ENCODE measurements at regions not wholly inside any gene's neighbourhood (a gene's known extent, or its start where the extent isn't known, plus 50 kb on each side); places are given as distances from the start of the nearest gene placed in this dataset.

- Histone ChIP-seq H3K27me3 (ENCODE audit: insufficient read depth) (no peaks in the 10 kb centered on the region), H3K4me2 (no peak overlapping the region), H3K4me3 (ENCODE audit: low read depth in 2 of 2, low read length in 1 of 2) (no peak overlapping the region), H4K20me1 (ENCODE audit: insufficient read depth) (no peaks in the 10 kb centered on the region), H3K27ac (ENCODE audit: low read depth in 2 of 2, low read length in 1 of 2) (no peak overlapping the region), H3K36me3 (replicated peaks in 1 of 2; ENCODE audit: control insufficient read depth in 1 of 2, insufficient read depth in 2 of 2, low read length in 1 of 2) (no peaks in the 10 kb centered on the region), H3K9me2 (no peaks in the 10 kb centered on the region), H3K9me3 (no peaks in the 10 kb centered on the region), H2AFZ (ENCODE audit: low read depth) (no peak overlapping the region), H3K4me1 (ENCODE audit: control insufficient read depth in 1 of 2, insufficient read depth in 2 of 2, low read depth in 1 of 2, low read length in 1 of 2) (peaks cover 0 to 2% of the 10 kb centered on the region in 2 experiments; a peak in 2 of 4 replicates), H3K9ac (no peak overlapping the region), H3K79me2 (ENCODE audit: insufficient read depth) (no peaks in the 10 kb centered on the region), H3F3A (replicated peaks; ENCODE audit: insufficient read depth) (no peaks in the 10 kb centered on the region)
- POLR2A ChIA-PET = no interaction called here
- no peak for TF ChIP-seq EP300 (IDR thresholded peaks at IDR 0.05; ENCODE audit: borderline replicate concordance in 1 of 2, low read depth in 1 of 2, low read length in 1 of 2)
- no peak for TF ChIP-seq MXI1 (IDR thresholded peaks at IDR 0.05; ENCODE audit: low read depth, low read length)
- no peak for TF ChIP-seq NFIC (IDR thresholded peaks at IDR 0.05; ENCODE audit: borderline replicate concordance)
- TF ChIP-seq FOXM1 (IDR thresholded peaks at IDR 0.05; ENCODE audit: low read depth) = no peak
- TF ChIP-seq JUND (IDR thresholded peaks at IDR 0.05) = no peak
- TF ChIP-seq TAF1 (IDR thresholded peaks at IDR 0.05; ENCODE audit: borderline replicate concordance, low read depth, low read length) = no peak
- no peak for TF ChIP-seq SMC3 (IDR thresholded peaks at IDR 0.05; ENCODE audit: low read depth, low read length)
- TF ChIP-seq GABPA (IDR thresholded peaks at IDR 0.05; ENCODE audit: low read depth) = no peak
- TF ChIP-seq RFX5 (IDR thresholded peaks at IDR 0.05; ENCODE audit: low read length) = no peak
- no peak for TF ChIP-seq ELF1 (IDR thresholded peaks at IDR 0.05)
- no peak for TF ChIP-seq PBX3 (IDR thresholded peaks at IDR 0.05)
- no peak for TF ChIP-seq RCOR1 (IDR thresholded peaks at IDR 0.05; ENCODE audit: low read length)
- no peak for DNase-seq
- 100% methylated on average over 1 of the region's 1 CpG for WGBS (ENCODE audit: low lambda C conversion rate)
- CTCF ChIA-PET = no interaction called here
These were observed 128.7 kb downstream of the ZNF608 start for GRCh38 chr5:124617787-124618186.

GRCh38 chr5:124614836-124615385 lies 131.5 kb downstream of the ZNF608 start:
- ChIA-PET POLR2A (no interaction called here), CTCF (interaction anchor here (0.7 kb wide), 1 partner anchor 20 kb away, joined by 3 read pairs; no protein-coding TSS in a partner anchor)
- no peak overlapping the region for H2AFZ ChIP-seq (ENCODE audit: low read depth)
- no peaks in the 10 kb centered on the region for H4K20me1 ChIP-seq (ENCODE audit: insufficient read depth)
- no peaks in the 10 kb centered on the region for H3K27me3 ChIP-seq (ENCODE audit: insufficient read depth)
- H3K4me1 ChIP-seq (ENCODE audit: control insufficient read depth in 1 of 2, insufficient read depth in 2 of 2, low read depth in 1 of 2, low read length in 1 of 2) = peaks cover 0 to 2% of the 10 kb centered on the region in 2 experiments; a peak in 2 of 4 replicates
- no peaks in the 10 kb centered on the region for H3K9me3 ChIP-seq
- no peak for TF ChIP-seq YY1 (IDR thresholded peaks at IDR 0.05; ENCODE audit: low read depth)
- TF ChIP-seq ELF1 (IDR thresholded peaks at IDR 0.05) = no peak
- TF ChIP-seq ZBTB33 (IDR thresholded peaks at IDR 0.05; ENCODE audit: borderline replicate concordance, low read depth) = no peak
- H3K9ac ChIP-seq = no peak overlapping the region
- 44% methylated on average over 2 of the region's 2 CpGs for WGBS (ENCODE audit: low lambda C conversion rate)
- DNase-seq = no peak
- no peaks in the 10 kb centered on the region for H3K79me2 ChIP-seq (ENCODE audit: insufficient read depth)
- no peaks in the 10 kb centered on the region for H3K36me3 ChIP-seq (replicated peaks in 1 of 2; ENCODE audit: control insufficient read depth in 1 of 2, insufficient read depth in 2 of 2, low read length in 1 of 2)
- H3K27ac ChIP-seq (ENCODE audit: low read depth in 2 of 2, low read length in 1 of 2) = no peak overlapping the region
- H3K4me3 ChIP-seq (ENCODE audit: low read depth in 2 of 2, low read length in 1 of 2) = no peak overlapping the region
- H3K9me2 ChIP-seq = no peaks in the 10 kb centered on the region
- no peaks in the 10 kb centered on the region for H3F3A ChIP-seq (replicated peaks; ENCODE audit: insufficient read depth)
- H3K4me2 ChIP-seq = no peak overlapping the region

Measured in SK-N-SH (cell line).